GM18507 (cell line): ENCODE measurements at regions not wholly inside any gene's neighbourhood (a gene's known extent, or its start where the extent isn't known, plus 50 kb on each side); places are given as distances from the start of the nearest gene placed in this dataset.

Source experiments
- DNase-seq: peaks from one replicate; pipeline ENCODE4 v3.0.0; 2011; ENCODE audit warnings: low read depth; ENCODE audit not compliant: insufficient read length; ENCODE audit errors: extremely low spot score
- FAIRE-seq: peaks from 2 replicates; lab custom pipeline; 2011; peaks lifted over from hg19 to GRCh38; lab: Jason Lieb, UNC

GRCh38 chr18:75958683-75959082 is 531.2 kb upstream of the SMIM21 start:
- no peak for FAIRE-seq
- DNase-seq = no peak

- DNase-seq (no peak), FAIRE-seq (no peak)
These were observed 517.9 kb upstream of the SMIM21 start for GRCh38 chr18:75945265-75945933.

- DNase-seq (no peak), FAIRE-seq (no peak)
These were observed 509.8 kb upstream of the SMIM21 start for GRCh38 chr18:75937306-75937705.

GRCh38 chr18:75936862-75937261 is 509.4 kb upstream of the SMIM21 start:
- no peak for FAIRE-seq
- no peak for DNase-seq

- FAIRE-seq (no peak), DNase-seq (no peak)
These were observed 503.6 kb upstream of the SMIM21 start for GRCh38 chr18:75931079-75931478.

GRCh38 chr18:75928706-75929105 is 501.2 kb upstream of the SMIM21 start:
- FAIRE-seq (no peak), DNase-seq (no peak)

- DNase-seq (no peak), FAIRE-seq (no peak)
These were observed 500.3 kb upstream of the SMIM21 start for GRCh38 chr18:75927791-75928190.

- FAIRE-seq = no peak
- DNase-seq = no peak
These were observed 499.3 kb upstream of the SMIM21 start for GRCh38 chr18:75926811-75927210.

GRCh38 chr18:75923169-75923568 is 495.7 kb upstream of the SMIM21 start:
- DNase-seq = no peak
- FAIRE-seq = no peak

GRCh38 chr18:75916624-75916982 is 489.1 kb upstream of the SMIM21 start:
- DNase-seq (no peak), FAIRE-seq (no peak)

GRCh38 chr18:75915941-75916623 is 488.6 kb upstream of the SMIM21 start:
- no peak for FAIRE-seq

GRCh38 chr18:75912829-75913228 is 485.3 kb upstream of the SMIM21 start:
- DNase-seq (no peak), FAIRE-seq (no peak)

More at GRCh38 chr18:75915941-75916623, 488.6 kb upstream of the SMIM21 start:
- DNase-seq = no peak

- FAIRE-seq (no peak), DNase-seq (no peak)
These were observed 476.9 kb upstream of the SMIM21 start for GRCh38 chr18:75904416-75904815.

GRCh38 chr18:75898651-75899050 is 471.1 kb upstream of the SMIM21 start:
- FAIRE-seq (no peak), DNase-seq (no peak)

- no peak for DNase-seq
- FAIRE-seq = no peak
These were observed 469.9 kb upstream of the SMIM21 start for GRCh38 chr18:75897386-75897785.

GRCh38 chr18:75896865-75897264 is 469.4 kb upstream of the SMIM21 start:
- FAIRE-seq (no peak), DNase-seq (no peak)

GRCh38 chr18:75895135-75895534 is 467.6 kb upstream of the SMIM21 start:
- no peak for DNase-seq
- FAIRE-seq = no peak

GRCh38 chr18:75884728-75885127 is 457.2 kb upstream of the SMIM21 start:
- DNase-seq (no peak), FAIRE-seq (no peak)

- no peak for DNase-seq
These were observed 453.5 kb upstream of the SMIM21 start for GRCh38 chr18:75880925-75881504.

GRCh38 chr18:75880266-75880665 is 452.8 kb upstream of the SMIM21 start:
- DNase-seq = no peak

More at GRCh38 chr18:75880925-75881504, 453.5 kb upstream of the SMIM21 start:
- no peak for FAIRE-seq

GRCh38 chr18:75879196-75879595 is 451.7 kb upstream of the SMIM21 start:
- DNase-seq (no peak), FAIRE-seq (no peak)

More at GRCh38 chr18:75880266-75880665, 452.8 kb upstream of the SMIM21 start:
- no peak for FAIRE-seq
